ENCODE measurements at regions not wholly inside any gene's neighbourhood (a gene's known extent, or its start where the extent isn't known, plus 50 kb on each side); places are given as distances from the start of the nearest gene placed in this dataset.

DNA sequence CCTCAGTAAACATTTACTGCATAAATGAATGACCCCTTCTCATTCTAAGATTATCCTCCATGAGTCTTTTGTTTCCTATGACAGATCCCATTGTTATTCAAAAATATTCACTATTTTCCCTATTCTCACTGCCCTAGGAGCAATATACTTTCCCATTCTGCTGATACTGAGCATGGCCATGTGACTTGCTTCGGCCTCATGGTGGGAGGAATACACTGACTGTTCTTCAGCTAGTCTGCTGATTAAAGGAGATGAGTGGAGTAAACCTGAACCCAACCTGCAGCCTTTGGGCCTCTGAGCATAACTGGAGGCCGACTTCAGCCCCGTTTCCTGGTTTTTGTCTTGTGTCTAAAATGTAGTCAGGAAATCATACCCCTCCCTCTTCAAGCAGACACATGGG lies 531.8 kb upstream of the SALL1 start:
- DNase-seq (ENCODE audit: low spot score) (no peak), FAIRE-seq (no peak)

GRCh38 chr16:51674615-51675014 lies 523.5 kb upstream of the SALL1 start:
- no peak for DNase-seq (ENCODE audit: low spot score)
- FAIRE-seq = no peak

DNA sequence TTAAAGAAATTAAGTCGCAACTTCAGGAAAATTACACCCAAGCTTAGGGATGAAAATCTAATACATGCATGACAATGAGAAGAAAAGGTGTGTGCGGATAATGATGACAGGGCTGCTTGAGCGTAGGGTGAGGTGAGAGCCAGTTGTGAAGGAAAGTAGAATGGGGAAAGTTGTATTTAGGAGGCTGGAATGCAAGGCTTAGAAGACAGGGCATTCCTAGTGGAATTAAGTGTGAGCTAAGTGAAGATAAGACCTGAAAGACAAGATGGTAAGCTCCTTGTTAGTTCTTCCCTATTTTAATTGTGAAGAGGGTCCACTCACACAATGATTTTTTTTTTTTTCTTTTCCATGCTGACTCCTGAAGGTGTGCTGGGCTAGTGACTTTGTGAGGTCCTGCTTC lies 519.5 kb upstream of the SALL1 start:
- FAIRE-seq = no peak
- no peak for DNase-seq (ENCODE audit: low spot score)

- FAIRE-seq = no peak
- DNase-seq (ENCODE audit: low spot score) = peak; percentile 9
These were observed 515.8 kb upstream of the SALL1 start for GRCh38 chr16:51666821-51667220.

GRCh38 chr16:51666074-51666473 lies 515.0 kb upstream of the SALL1 start:
- FAIRE-seq (no peak), DNase-seq (ENCODE audit: low spot score) (no peak)

DNA sequence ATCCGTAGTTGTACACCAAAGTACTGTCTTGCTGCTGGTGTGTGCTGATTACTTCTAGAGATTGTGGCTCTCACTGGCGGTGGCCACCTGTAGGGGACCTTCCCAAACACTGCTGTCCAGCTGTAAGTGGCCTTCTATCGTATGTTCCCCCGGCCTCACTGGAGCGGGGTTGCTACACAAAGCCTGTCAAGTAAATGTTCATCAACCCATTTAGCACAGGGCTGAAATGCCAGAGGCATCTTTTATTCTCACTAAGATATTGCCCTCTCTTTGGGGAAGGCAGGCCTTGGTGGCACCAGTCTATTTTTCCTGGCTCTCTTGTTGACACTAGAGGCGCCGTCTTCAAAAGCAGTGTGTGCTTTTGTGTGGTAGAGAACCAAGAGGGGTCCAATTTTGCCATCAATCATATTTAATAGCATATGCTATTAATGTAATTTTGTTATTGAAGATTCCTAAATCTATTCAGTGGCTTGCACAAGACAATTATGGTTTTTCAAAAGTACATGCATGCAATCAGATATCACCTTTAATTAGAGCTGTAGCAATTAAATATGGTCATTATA lies 514.4 kb upstream of the SALL1 start:
- FAIRE-seq (no peak), DNase-seq (ENCODE audit: low spot score) (no peak)

- no peak for FAIRE-seq
- DNase-seq (ENCODE audit: low spot score) = no peak
These were observed 507.5 kb upstream of the SALL1 start for GRCh38 chr16:51658531-51658930.

- no peak for FAIRE-seq
- no peak for DNase-seq (ENCODE audit: low spot score)
These were observed 506.8 kb upstream of the SALL1 start for GRCh38 chr16:51657848-51658247.

DNA sequence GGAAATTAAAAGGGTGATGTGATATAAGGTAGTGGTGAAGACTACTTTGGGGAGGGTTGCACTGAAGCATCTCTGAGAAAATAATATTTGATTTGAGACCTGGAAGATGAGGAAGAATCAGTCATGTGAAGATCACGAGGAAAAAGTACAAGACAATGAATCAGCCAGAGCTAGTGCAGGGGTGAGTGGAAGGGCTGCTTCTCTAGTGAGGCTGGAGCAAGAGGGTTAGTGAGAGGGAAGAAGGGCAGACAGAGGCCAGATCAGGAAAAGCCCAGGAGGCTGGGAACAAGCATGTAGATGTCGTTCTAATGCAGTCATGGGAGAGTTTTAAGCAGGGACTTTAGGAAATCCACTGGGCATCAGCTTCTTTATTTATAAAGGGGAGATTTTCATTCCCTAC lies 504.2 kb upstream of the SALL1 start:
- FAIRE-seq (no peak), DNase-seq (ENCODE audit: low spot score) (no peak)

DNA sequence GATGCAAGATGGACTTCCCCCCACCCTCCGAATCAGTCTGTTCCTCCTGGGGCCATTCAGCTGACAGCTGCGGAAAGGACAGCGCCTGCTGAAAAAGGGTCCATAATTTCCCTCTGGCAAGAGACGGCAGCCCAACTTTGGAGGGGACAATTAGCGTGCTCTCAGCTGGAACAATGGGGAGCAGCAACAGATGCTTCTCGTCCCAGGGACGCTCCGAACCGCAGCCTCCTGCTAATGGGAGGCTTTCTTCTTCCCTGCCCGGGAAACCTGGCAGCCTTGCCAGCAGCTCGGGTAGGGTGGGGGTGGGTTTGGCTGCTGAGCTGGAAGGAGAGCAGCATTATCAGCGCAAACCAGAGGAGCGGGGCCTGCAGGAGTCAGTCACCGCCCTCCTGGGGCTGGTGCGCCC lies 500.0 kb upstream of the SALL1 start:
- DNase-seq (ENCODE audit: low spot score) (no peak), FAIRE-seq (no peak)

GRCh38 chr16:51649631-51650030 lies 498.6 kb upstream of the SALL1 start:
- FAIRE-seq = no peak

DNA sequence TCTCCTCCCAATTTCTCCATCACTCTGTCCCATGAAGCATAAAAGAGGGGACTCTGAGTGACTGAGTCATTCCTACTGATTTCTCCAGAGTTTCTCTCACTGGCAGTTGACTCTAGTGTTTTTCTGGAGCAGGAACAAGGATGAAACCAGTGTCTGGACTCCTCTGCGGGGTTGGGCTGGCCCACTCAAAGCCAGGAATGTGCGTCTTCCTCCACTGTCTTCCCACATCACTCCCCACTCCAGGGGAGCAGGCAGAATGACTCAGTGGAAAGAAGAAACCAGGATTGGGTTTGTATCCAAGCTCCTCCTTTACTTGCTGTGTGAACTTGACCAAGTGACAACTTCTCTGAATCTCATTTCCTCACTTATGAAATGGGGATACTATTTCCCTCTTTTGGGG lies 497.5 kb upstream of the SALL1 start:
- FAIRE-seq (peak; percentile 24), DNase-seq (ENCODE audit: low spot score) (peak; percentile 53)

More at GRCh38 chr16:51649631-51650030, 498.6 kb upstream of the SALL1 start:
- no peak for DNase-seq (ENCODE audit: low spot score)

DNA sequence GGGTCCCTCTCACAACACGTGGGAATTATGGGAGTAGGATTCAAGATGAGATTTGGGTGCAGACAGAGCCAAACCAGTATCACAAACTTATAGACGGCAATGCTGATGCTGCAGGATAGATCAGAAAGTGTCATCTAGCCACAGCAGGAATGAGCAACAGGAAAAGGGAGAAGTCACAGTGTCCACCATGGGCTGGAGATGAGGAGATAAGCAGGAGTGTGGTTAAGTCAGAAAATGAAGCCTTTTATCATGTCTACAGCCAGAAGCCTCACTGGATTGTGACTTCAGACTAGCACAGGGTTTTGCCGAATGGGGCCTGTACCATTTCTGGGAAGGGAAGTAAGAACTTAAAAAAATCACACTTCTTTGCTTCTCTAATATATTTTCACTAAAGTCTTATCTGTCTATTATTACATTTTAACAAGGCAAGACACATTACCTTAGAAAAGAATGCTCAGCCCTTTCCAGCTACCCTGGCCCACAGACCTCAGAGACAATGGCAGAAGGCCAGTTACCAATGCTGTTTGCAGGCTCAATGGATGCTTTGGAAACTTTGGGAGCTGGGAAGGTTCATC lies 490.2 kb upstream of the SALL1 start:
- FAIRE-seq (no peak), DNase-seq (ENCODE audit: low spot score) (no peak)

DNA sequence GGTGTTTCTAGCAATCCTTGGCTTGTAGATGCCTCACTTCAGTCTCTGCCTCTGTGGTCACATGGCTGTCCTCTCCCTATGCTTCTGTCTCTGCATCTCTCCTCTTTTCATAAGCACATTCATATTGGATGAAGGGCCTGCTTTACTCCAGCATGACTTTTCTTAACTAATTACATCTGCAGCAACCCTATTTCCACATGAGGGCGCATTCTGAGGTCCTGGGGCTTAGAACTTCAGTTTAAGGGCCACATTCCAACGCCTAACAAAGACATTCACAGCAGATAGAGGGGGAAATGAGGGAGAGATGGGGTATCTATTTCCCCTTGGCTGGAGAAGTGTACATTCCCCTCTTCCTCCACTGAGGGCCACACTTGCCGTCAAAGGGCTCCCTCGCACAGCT lies 489.1 kb upstream of the SALL1 start:
- FAIRE-seq = no peak
- DNase-seq (ENCODE audit: low spot score) = no peak

DNA sequence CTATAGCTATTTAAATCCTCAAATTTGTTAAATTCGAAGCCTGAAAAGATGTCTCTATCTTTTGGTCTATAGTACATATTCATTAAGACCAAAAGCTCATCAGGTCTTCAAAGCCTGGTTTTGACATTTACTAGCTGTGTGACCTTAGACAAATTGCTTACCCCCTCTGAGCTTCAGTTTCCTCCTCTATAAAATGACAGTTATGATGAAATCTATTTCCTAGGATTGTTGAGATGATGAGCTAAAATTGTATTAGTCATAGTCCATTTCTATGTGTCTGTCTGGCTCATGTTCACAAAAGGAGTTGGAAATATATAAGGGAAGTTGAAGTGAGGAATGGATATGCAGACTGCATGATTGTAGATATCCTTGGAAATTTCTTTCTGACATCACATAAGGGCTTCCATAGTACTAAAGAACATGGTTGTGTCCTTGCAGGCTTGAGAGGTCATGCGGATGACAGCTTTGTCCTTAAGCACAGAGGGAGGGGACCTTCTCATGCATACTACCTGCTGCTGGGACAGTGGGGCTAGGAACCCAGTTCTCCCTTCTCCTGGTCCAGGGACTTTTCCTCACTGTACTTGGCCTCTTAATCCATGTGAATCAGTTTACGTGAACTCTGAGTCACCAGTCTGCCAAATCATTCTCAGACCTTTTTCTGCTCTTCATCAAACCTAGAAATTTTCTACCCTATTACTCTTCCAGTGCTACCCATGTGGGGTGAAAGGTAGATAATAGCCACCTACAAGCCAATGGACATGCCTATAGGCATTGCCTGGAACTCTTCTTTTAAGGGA lies 487.5 kb upstream of the SALL1 start:
- peak; percentile 60 for DNase-seq (ENCODE audit: low spot score)
- no peak for FAIRE-seq

- peak; percentile 67 for FAIRE-seq
- peak; percentile 54 for DNase-seq (ENCODE audit: low spot score)
These were observed 486.7 kb upstream of the SALL1 start for GRCh38 chr16:51637770-51638094.

DNA sequence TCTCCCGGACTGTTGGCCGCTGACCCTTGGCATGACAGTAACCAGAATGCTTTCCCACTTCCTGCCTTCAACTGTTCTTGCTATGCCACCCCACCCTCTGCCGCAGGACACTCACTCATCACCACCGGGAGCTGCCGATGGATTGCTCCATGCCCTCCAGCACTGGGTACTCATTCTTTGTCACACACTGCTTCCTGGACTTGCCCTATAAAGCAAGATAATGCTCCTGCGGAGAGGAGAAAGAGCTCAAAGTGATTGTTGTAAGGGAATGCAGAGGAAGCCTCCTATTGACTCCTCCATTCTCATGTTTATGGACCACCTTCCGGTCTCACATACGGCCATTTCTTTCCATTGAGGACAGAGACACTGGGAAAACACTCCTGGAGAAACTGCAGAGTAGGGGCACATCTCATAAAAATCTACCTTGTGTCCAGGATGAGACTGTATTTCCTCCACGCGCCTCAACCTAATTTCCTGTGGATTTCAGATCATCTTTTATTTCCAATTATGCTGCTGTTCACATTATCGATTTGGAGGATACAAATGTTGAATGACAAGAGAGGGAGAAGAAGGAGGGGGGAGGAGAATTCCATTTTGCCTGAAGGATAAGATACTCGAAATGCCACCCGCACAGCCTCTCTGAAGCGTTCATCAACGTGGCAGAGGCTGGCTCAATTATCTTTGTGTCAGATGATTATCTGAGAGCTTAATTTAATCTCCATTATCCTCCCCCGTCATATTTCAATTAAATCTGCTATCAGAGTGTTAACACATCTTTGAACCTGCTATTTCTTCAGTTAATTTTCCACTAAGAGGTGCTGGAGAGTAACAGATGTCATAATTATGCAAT lies 486.1 kb upstream of the SALL1 start:
- peak; percentile 92 for DNase-seq (ENCODE audit: low spot score)
- FAIRE-seq = peak; percentile 92

- FAIRE-seq (no peak), DNase-seq (ENCODE audit: low spot score) (no peak)
These were observed 484.1 kb upstream of the SALL1 start for GRCh38 chr16:51635181-51635580.

GRCh38 chr16:51630076-51630475 lies 479.0 kb upstream of the SALL1 start:
- FAIRE-seq (no peak), DNase-seq (ENCODE audit: low spot score) (no peak)

GRCh38 chr16:51629576-51629975 lies 478.5 kb upstream of the SALL1 start:
- FAIRE-seq (no peak), DNase-seq (ENCODE audit: low spot score) (no peak)

- FAIRE-seq (no peak), DNase-seq (ENCODE audit: low spot score) (peak; percentile 25)
These were observed 473.2 kb upstream of the SALL1 start for GRCh38 chr16:51624080-51624775.
